RPMI7951 (cell line): ENCODE measurements at regions not wholly inside any gene's neighbourhood (a gene's known extent, or its start where the extent isn't known, plus 50 kb on each side); places are given as distances from the start of the nearest gene placed in this dataset.
A peak's percentile ranks its signal among the peaks of the same experiment; 100 is the strongest.
"Not testable (repeated sequence)": the region's sequence is repeated elsewhere in the genome, so short reads cannot be mapped to it uniquely, and the experiment has no call there.

ENCODE experiments used
- DNase-seq: peaks from one replicate; pipeline ENCODE4 v3.0.0-alpha.2; 2012; ENCODE audit warnings: low read depth

- DNase-seq = no peak
These were observed 181.5 kb downstream of the CWF19L2 start for GRCh38 chr11:107276077-107276476.

- DNase-seq = peak; percentile 9
These were observed 182.0 kb downstream of the CWF19L2 start for GRCh38 chr11:107275632-107276031.

GRCh38 chr11:107274138-107274537, 183.5 kb downstream of the CWF19L2 start:
- no peak for DNase-seq

DNA sequence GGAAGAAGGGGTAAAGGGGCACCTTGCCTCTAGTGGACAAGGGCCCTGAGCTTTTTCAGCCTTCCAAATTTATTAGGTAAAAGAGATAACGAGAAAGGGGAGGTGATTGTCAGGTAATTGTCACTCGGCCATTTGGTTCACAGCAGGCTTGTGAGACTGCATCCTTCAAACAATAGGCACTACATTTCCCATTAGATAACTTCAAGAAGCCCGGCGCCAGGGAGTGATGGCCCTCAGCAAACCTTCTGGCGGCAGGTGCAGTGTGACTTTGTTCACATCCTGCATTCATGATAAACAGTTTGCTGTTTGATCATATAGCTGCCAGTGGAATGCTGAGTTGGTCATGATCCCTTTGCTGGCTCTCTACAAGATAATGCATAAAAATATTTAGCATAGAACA, 185.1 kb downstream of the CWF19L2 start:
- no peak for DNase-seq

DNA sequence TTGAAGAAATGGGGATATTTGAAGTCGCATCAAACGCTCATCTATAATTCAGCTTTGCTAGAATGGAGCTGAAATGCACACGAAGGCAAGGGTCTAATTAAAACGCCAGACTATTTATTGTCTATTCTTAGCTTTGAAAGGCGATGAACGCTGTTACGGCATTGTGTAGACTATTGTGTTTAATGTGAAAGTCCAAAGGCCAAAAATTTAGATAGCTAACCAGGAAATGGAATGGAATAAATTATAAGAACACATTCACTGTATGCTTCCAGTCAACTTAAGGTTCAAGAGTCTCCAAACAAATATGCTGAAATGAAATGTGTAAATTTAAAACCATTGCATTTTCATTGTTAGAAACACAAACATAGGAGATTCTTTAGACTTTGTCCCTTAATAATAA, 186.2 kb downstream of the CWF19L2 start:
- DNase-seq = no peak

DNA sequence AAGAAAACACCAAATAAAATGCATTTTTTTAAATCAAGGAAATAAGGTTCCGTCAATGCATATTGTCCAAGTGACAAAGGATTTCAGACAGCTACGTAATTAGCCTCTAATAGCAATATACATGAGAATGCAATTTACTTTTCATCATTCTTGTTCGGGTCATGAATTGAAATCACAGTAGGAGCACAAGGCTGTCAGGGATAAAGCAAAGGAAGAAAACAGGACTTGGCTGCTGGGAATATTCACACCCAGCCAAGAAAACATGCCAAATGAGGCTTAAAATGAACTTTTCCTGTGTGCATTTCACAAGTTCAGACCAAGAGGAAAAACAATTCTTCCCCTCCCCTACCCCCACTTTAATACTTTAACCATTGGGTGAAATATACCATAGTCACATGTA, 188.6 kb downstream of the CWF19L2 start:
- no peak for DNase-seq

GRCh38 chr11:107266455-107266854, 191.2 kb downstream of the CWF19L2 start:
- DNase-seq = no peak

- DNase-seq = no peak
These were observed 192.0 kb downstream of the CWF19L2 start for GRCh38 chr11:107265591-107266121.

- DNase-seq = no peak
These were observed 193.6 kb downstream of the CWF19L2 start for GRCh38 chr11:107263844-107264563.

DNA sequence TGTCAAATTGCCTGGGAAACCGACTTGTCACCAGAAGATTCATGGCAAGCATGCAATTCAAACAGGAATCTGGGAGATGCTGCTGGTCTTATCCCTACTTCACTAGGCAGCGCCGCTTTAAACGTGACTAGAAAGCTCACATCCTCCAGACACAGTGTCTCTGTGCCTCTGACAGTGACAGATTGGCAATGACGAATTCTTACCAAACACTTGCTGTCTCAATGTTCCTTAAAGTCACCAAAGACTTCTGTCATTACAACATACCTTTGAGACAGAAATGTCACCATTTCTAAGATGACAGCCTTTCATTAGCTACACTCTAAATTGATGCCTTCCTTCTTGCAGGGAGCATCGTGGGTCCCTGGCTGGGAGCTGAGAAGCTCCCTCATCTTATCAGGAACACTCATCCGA, 197.8 kb downstream of the CWF19L2 start:
- DNase-seq = no peak

GRCh38 chr11:107257710-107258109, 199.9 kb downstream of the CWF19L2 start:
- DNase-seq = no peak

GRCh38 chr11:107253661-107254060, 204.0 kb downstream of the CWF19L2 start:
- not testable (repeated sequence) for DNase-seq

DNA sequence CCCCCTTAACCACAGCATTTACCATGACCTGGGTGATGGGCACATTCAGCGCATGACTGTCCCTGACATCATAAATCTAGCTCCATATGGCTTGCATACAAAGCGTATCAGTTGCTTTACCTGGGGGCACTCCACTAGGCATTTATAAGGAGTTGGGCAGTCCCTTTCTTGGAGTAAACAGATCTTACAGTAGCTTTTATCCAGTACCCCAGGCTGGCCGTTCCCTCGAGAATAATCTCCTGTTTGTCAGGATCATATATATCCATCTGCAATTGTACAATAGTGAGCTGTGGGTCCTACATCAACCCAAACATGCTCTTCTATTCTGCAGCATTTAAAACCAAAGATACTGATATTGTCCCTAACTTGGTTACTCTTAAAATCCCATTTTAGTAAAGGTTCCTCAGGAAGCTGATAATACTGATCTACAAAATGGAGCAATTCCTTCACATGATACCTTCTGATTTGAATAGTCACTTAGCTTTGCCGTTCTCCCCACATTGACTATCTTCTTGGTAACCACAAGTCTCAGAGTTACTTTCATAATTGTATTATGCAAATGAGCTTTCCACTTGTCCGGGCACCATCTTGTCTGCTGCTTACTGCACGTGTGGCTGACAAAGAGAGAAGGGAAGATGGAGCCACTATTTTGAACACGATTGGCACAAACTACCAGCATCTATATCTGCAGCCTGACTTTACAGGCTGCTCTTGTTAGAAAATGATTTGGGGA, 205.0 kb downstream of the CWF19L2 start:
- DNase-seq = no peak

GRCh38 chr11:107251298-107251697, 206.3 kb downstream of the CWF19L2 start:
- DNase-seq = no peak

DNA sequence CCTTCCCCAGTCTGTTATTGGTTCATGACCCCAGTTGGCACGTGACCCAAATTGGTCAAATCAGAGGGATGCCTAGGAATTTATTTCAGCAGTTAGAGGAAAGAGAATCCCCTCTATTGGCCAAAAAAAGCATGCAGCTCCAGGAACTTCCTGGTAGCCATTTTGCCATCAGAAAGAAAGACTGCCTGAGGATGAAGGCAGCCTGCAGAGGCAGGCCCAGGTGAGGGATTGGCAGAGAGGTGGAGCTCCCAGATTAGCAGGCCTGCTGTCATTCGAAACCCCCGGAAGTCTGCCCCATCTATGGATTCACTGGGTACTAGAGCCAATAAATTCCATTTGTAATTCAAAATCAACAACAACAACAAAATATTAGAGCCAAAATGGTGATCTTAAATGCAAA, 207.6 kb downstream of the CWF19L2 start:
- no peak for DNase-seq

- DNase-seq = no peak
These were observed 208.6 kb downstream of the CWF19L2 start for GRCh38 chr11:107249054-107249453.

DNA sequence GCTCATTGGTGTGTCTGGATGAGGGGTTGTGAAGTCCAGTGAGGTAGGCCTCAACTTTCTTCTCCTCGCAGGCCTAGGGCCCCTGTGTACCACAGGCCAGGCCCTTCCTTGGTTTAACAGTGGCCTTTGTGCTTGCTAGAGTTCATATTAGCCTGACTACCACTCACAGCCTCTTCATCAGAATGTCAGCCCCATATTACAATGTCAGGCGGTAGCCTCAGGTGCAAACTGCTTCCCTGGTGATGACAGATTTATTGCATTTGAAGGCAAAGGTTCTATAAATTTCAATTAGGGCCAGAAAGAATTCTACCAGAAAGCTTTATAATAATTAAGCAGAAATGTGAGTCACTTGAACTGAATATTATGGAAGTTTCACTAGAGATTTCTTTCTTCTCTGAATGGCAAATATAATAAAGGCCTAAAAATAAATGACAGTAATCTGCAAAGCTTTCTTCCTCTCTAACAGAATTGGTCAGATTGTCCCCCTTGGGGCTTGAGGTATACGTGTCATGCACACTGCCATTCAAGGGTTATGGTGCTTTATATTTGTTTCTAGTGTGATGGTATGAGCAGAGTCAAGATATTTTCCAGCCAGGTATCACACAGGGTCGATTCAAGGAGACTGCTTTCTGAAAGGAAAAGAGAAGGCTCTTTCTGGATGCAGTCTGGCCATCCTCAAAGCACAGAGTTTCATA, 210.3 kb downstream of the CWF19L2 start:
- DNase-seq = no peak

GRCh38 chr11:107243929-107244328, 213.7 kb downstream of the CWF19L2 start:
- no peak for DNase-seq

GRCh38 chr11:107232451-107232850, 214.2 kb upstream of the GUCY1A2 start:
- DNase-seq = no peak

DNA sequence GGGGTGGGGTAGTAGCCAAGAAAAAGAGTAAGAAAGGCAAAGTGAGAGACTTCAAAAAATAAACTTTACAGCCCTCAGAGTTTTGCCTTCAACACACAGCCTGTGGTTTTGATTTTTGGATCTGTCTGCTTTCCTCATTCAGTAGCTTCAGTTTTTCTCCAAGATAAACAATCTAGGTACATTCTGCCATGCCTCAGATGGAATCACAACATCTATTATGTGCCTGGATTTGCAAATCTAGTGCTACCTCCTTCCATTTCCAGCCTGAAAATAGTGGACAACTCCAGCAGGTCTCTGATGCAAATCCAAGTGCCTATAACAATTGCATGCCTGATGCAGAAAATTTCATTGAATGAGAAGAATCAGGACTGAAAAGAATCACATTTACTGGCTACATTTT, 206.6 kb upstream of the GUCY1A2 start:
- no peak for DNase-seq

GRCh38 chr11:107222916-107223460, 204.7 kb upstream of the GUCY1A2 start:
- no peak for DNase-seq

GRCh38 chr11:107222431-107222830, 204.2 kb upstream of the GUCY1A2 start:
- DNase-seq = no peak
